Uterus (tissue), 3 donors: ENCODE measurements at regions not wholly inside any gene's neighbourhood (a gene's known extent, or its start where the extent isn't known, plus 50 kb on each side); places are given as distances from the start of the nearest gene placed in this dataset.

ENCODE experiments used
- DNase-seq, 2 donors: peaks; one replicate each; pipeline ENCODE4 v3.0.0-alpha.2; 2019 to 2020
- H3K27ac ChIP-seq, 2 donors: fragments of 200-600 bp; sonication (generic); 1 replicate in 1 of 2; 2 replicates in 1 of 2; pipeline ENCODE4 v1.5.1; 2016 to 2018
- H3K27me3 ChIP-seq, 2 donors: fragments of 200-600 bp; sonication (generic); one replicate each; pipeline ENCODE4 v1.5.1; 2018 to 2019; ENCODE audit warnings: control low read depth in 1 of 2
- H3K36me3 ChIP-seq, 2 donors: fragments of 200-600 bp; sonication (generic); one replicate each; pipeline ENCODE4 v1.5.1; 2019; ENCODE audit warnings: control low read depth in 1 of 2
- H3K4me1 ChIP-seq, 2 donors: fragments of 200-600 bp; sonication (generic); one replicate each; pipeline ENCODE4 v1.5.1; 2018 to 2019; ENCODE audit warnings: control low read depth in 1 of 2
- H3K4me3 ChIP-seq, 2 donors: fragments of 200-600 bp; sonication (generic); 1 replicate in 1 of 2; 2 replicates in 1 of 2; pipeline ENCODE4 v1.5.1; 2018 to 2019; ENCODE audit warnings: mild to moderate bottlenecking in 1 of 2
- H3K9me3 ChIP-seq, 2 donors: fragments of 200-600 bp; sonication (generic); one replicate each; pipeline ENCODE4 v1.5.1; 2019; ENCODE audit warnings: control low read depth in 1 of 2
- POLR2A ChIP-seq, 2 donors: fragments of 450-650 bp; IDR thresholded peaks; one replicate each; pipeline ENCODE4 v1.6.1; 2016; ENCODE audit warnings: antibody characterized with exemption in 2 of 2, mild to moderate bottlenecking in 1 of 2, moderate library complexity in 1 of 2
- intact Hi-C: fragments of 100-400 bp; cut with DNase I; formaldehyde crosslinking; loops from one replicate; pipeline ENCODE4 v1.15.1; 2023; ENCODE audit warnings: low total_unique reads
- TF ChIP-seq, protein P1 (sequence below), 4 experiments: fragments of 200-600 bp in 2 of 4; fragments of 450-650 bp in 2 of 4; sonication (generic) in 2 of 4; IDR thresholded peaks; one replicate each; pipeline ENCODE4 v1.5.1; 2016 to 2019; ENCODE audit warnings: antibody characterized with exemption in 4 of 4, mild to moderate bottlenecking in 2 of 4, moderate library complexity in 1 of 4
- donor health status: DM: yes; HTN: yes; CAD: no.

GRCh38 chr22:49284056-49284784 lies 543.5 kb downstream of the BRD1 start:
- H3K27me3 ChIP-seq, result no peaks in the 10 kb centered on the region
- DNase-seq, result no peak
- H3K36me3 ChIP-seq, result no peaks in the 10 kb centered on the region
- H3K4me1 ChIP-seq, result no peaks in the 10 kb centered on the region
- H3K9me3 ChIP-seq, result no peaks in the 10 kb centered on the region
- no peak overlapping the region for H3K4me3 ChIP-seq
- TF ChIP-seq, protein P1, sequence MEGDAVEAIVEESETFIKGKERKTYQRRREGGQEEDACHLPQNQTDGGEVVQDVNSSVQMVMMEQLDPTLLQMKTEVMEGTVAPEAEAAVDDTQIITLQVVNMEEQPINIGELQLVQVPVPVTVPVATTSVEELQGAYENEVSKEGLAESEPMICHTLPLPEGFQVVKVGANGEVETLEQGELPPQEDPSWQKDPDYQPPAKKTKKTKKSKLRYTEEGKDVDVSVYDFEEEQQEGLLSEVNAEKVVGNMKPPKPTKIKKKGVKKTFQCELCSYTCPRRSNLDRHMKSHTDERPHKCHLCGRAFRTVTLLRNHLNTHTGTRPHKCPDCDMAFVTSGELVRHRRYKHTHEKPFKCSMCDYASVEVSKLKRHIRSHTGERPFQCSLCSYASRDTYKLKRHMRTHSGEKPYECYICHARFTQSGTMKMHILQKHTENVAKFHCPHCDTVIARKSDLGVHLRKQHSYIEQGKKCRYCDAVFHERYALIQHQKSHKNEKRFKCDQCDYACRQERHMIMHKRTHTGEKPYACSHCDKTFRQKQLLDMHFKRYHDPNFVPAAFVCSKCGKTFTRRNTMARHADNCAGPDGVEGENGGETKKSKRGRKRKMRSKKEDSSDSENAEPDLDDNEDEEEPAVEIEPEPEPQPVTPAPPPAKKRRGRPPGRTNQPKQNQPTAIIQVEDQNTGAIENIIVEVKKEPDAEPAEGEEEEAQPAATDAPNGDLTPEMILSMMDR (IDR thresholded peaks at IDR 0.05), result no peak
- TF ChIP-seq POLR2A (IDR thresholded peaks at IDR 0.05), result no peak
- no peak overlapping the region for H3K27ac ChIP-seq
- intact Hi-C loops, result no loop called here

GRCh38 chr22:49282596-49282995 lies 545.1 kb downstream of the BRD1 start:
- Histone ChIP-seq H3K9me3 (no peaks in the 10 kb centered on the region), H3K4me1 (no peaks in the 10 kb centered on the region), H3K27me3 (no peaks in the 10 kb centered on the region), H3K36me3 (no peaks in the 10 kb centered on the region), H3K4me3 (no peak overlapping the region), H3K27ac (no peak overlapping the region)
- intact Hi-C loops, result no loop called here
- TF ChIP-seq, protein P1 (IDR thresholded peaks at IDR 0.05), result no peak
- TF ChIP-seq POLR2A (IDR thresholded peaks at IDR 0.05), result no peak
- no peak for DNase-seq

DNA sequence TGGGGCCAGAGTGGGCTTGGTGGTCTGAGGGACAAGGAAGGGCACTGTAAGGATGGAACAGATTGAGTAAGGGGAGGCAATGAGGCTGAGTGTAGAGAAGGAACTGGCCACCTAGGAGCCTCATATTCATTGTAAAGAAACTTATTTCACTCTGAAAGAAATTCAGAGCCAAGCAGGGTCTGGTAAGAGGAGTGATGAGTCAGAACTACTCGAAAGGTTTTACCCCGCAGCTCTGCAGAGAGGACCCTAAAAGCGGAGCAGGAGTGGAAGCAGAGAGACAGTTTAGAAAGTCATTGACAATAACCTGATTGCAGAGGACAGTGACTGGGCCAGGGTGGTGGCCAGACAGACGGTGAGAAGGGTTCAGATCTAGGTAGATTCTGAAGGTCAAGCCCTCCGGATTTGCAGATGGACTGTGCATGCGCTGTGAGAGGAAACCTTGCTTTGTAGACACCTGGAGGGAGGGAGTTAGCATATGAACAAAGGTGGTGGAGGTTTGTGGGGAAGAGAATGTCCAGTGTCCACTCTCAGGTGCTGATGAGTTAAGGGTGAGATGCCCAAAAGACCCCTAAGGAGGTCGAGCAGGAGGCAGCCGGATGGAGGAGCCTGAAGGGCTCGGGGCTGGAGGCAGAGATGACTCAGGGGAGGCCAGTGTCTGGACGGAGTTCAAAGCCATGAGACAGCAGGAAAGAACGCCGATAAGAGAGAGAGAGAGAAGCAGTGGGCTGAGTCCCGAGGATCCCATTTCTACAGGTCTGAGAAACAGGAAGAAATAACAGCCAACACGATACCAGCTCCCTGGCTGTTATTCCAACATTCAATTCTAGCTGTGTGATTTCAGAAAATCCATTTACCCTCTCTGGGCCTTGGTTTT lies 546.0 kb downstream of the BRD1 start:
- DNase-seq, result no peak
- Histone ChIP-seq H3K9me3 (no peaks in the 10 kb centered on the region), H3K27ac (no peak overlapping the region), H3K4me3 (no peak overlapping the region), H3K36me3 (no peaks in the 10 kb centered on the region), H3K4me1 (no peaks in the 10 kb centered on the region), H3K27me3 (no peaks in the 10 kb centered on the region)
- TF ChIP-seq, protein P1 (IDR thresholded peaks at IDR 0.05), result no peak
- no peak for TF ChIP-seq POLR2A (IDR thresholded peaks at IDR 0.05)
- intact Hi-C loops, result no loop called here

GRCh38 chr22:49278340-49278739 lies 549.3 kb downstream of the BRD1 start:
- Histone ChIP-seq H3K4me3 (no peak overlapping the region), H3K9me3 (no peaks in the 10 kb centered on the region), H3K4me1 (no peaks in the 10 kb centered on the region), H3K27me3 (no peaks in the 10 kb centered on the region), H3K27ac (no peak overlapping the region), H3K36me3 (no peaks in the 10 kb centered on the region)
- TF ChIP-seq, protein P1 (IDR thresholded peaks at IDR 0.05), result no peak
- TF ChIP-seq POLR2A (IDR thresholded peaks at IDR 0.05), result no peak
- DNase-seq, result no peak
- intact Hi-C loops, result no loop called here

DNA sequence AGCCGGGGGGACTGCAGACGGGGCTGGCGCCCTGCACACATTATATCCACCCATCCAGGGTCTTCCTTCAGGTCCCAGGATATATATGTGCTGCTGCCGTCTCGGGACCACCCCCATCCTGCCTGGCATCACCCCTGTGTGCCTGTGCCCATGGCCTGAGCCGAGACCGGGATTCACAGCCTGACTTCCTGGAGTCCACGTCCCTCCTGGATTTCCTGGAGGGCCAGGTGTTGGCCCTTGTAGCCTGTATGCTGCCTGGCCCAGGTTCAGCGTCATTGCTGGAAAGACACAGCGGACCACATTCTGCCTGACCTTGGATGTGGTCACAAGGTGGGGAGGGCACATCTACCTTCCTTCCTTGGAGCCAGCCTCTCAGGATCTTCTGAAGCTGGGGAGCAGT lies 551.1 kb downstream of the BRD1 start:
- Histone ChIP-seq H3K36me3 (no peaks in the 10 kb centered on the region), H3K9me3 (no peaks in the 10 kb centered on the region), H3K4me1 (no peaks in the 10 kb centered on the region), H3K27ac (no peak overlapping the region), H3K4me3 (no peak overlapping the region), H3K27me3 (no peaks in the 10 kb centered on the region)
- DNase-seq, result no peak
- TF ChIP-seq, protein P1 (IDR thresholded peaks at IDR 0.05), result no peak
- TF ChIP-seq POLR2A (IDR thresholded peaks at IDR 0.05), result no peak
- intact Hi-C loops, result no loop called here
